K562 (cell line): ENCODE measurements at regions not wholly inside any gene's neighbourhood (a gene's known extent, or its start where the extent isn't known, plus 50 kb on each side); places are given as distances from the start of the nearest gene placed in this dataset.

Source experiments
- FOXA3 ChIP-seq, 2 experiments: fragments of 450-650 bp in 1 of 2; sonication (generic) in 1 of 2; formaldehyde crosslinking; IDR thresholded peaks in 1 of 2; conservative IDR thresholded peaks in 1 of 2; 2 replicates each; pipeline versions ENCODE4 v1.4.0 to v1.8.0; 2020 to 2022; ENCODE audit warnings: mild to moderate bottlenecking in 2 of 2, missing genetic modification reagents in 1 of 2
- ILF3 ChIP-seq: fragments of 450-650 bp; IDR thresholded peaks from 2 replicates; pipeline ENCODE4 v1.6.1; 2018; ENCODE audit warnings: antibody characterized with exemption, mild to moderate bottlenecking, moderate library complexity, borderline replicate concordance
- POLR2AphosphoS2 ChIP-seq: IDR thresholded peaks from 2 replicates; pipeline ENCODE4 v1.6.1; 2012; ENCODE audit warnings: low read length, improper control_type of control experiment
- TFAM ChIP-seq: fragments of 250-450 bp; sonication (Bioruptor Pico); conservative IDR thresholded peaks from 2 replicates; pipeline ENCODE4 v1.5.0; 2021; ENCODE audit warnings: mild to moderate bottlenecking, moderate library complexity
- TF ChIP-seq, protein P1 (sequence below), 3 experiments: IDR thresholded peaks in 2 of 3; conservative IDR thresholded peaks in 1 of 3; 2 replicates each; pipeline ENCODE4 v1.5.1; 2011 to 2012; ENCODE audit warnings: low read length in 3 of 3, mild to moderate bottlenecking in 3 of 3, control low read depth in 2 of 3, improper control_type of control experiment in 1 of 3, inconsistent platforms in 1 of 3, low read depth in 1 of 3, mixed read lengths in 1 of 3, moderate library complexity in 1 of 3; ENCODE audit not compliant: insufficient read depth in 2 of 3
- TF ChIP-seq, protein P2 (sequence below): sonication (generic); formaldehyde crosslinking; IDR thresholded peaks from 2 replicates; pipeline ENCODE4 v1.9.0; 2022; ENCODE audit warnings: mild to moderate bottlenecking, missing genetic modification reagents

DNA sequence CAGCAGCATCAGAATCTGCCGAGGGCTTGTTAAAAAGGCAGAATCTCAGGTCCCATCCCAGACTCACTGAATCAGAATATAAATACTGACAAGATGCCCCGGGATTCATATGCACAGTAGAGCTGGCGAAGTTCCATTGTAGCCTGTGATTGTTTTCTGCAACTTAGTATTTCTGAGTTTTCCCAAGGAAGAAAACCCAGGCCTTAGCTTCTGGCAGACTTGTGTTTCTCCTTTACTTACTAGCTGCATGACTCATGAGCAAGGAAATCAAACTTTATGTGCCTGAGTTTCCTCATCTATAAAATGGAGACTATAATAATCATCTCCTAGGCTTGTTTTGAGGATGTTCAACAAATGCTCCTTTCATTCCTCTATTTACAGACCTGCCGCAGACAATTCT is 278.5 kb upstream of the PLEKHG7 start:
- TF ChIP-seq, protein P1, sequence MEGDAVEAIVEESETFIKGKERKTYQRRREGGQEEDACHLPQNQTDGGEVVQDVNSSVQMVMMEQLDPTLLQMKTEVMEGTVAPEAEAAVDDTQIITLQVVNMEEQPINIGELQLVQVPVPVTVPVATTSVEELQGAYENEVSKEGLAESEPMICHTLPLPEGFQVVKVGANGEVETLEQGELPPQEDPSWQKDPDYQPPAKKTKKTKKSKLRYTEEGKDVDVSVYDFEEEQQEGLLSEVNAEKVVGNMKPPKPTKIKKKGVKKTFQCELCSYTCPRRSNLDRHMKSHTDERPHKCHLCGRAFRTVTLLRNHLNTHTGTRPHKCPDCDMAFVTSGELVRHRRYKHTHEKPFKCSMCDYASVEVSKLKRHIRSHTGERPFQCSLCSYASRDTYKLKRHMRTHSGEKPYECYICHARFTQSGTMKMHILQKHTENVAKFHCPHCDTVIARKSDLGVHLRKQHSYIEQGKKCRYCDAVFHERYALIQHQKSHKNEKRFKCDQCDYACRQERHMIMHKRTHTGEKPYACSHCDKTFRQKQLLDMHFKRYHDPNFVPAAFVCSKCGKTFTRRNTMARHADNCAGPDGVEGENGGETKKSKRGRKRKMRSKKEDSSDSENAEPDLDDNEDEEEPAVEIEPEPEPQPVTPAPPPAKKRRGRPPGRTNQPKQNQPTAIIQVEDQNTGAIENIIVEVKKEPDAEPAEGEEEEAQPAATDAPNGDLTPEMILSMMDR (IDR thresholded peaks at IDR 0.05 in 2 of 3, conservative IDR thresholded peaks at IDR 0.05 in 1 of 3; ENCODE audit: insufficient read depth in 2 of 3, low read depth in 1 of 3, low read length in 3 of 3): no peak
- no peak for TF ChIP-seq ILF3
- no peak for TF ChIP-seq FOXA3 (CRISPR knock-in tag; conservative IDR thresholded peaks at IDR 0.05 in 1 of 2, IDR thresholded peaks at IDR 0.05 in 1 of 2)
- no peak for TF ChIP-seq TFAM (CRISPR knock-in tag)
- TF ChIP-seq POLR2AphosphoS2: no peak
- TF ChIP-seq, protein P2, sequence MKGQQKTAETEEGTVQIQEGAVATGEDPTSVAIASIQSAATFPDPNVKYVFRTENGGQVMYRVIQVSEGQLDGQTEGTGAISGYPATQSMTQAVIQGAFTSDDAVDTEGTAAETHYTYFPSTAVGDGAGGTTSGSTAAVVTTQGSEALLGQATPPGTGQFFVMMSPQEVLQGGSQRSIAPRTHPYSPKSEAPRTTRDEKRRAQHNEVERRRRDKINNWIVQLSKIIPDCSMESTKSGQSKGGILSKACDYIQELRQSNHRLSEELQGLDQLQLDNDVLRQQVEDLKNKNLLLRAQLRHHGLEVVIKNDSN (CRISPR knock-in tag): no peak
